Trophoblast cell (in vitro differentiated cells and primary cell): ENCODE measurements at regions not wholly inside any gene's neighbourhood (a gene's known extent, or its start where the extent isn't known, plus 50 kb on each side); places are given as distances from the start of the nearest gene placed in this dataset.

Experiments
- DNase-seq, 2 donors: peaks; one replicate each; pipeline ENCODE4 v3.0.0-alpha.2; 2016
- H2AFZ ChIP-seq: 2 replicates; pipeline ENCODE4 v1.6.1; 2013; ENCODE audit warnings: low read length, moderate library complexity, mild to moderate bottlenecking; ENCODE audit not compliant: insufficient read depth, poor library complexity
- H2AK5ac ChIP-seq: 2 replicates; pipeline ENCODE4 v1.6.1; 2013; ENCODE audit warnings: mild to moderate bottlenecking, low read length
- H2BK120ac ChIP-seq: 2 replicates; pipeline ENCODE4 v1.6.1; 2013; ENCODE audit warnings: low read length, mild to moderate bottlenecking, moderate library complexity; ENCODE audit not compliant: insufficient read depth, poor library complexity
- H2BK12ac ChIP-seq: 2 replicates; pipeline ENCODE4 v1.6.1; 2013; ENCODE audit warnings: mild to moderate bottlenecking, low read length, moderate library complexity
- H2BK5ac ChIP-seq: 2 replicates; pipeline ENCODE4 v1.6.1; 2013; ENCODE audit warnings: low read length, low read depth, moderate library complexity, mild to moderate bottlenecking; ENCODE audit not compliant: poor library complexity
- H3K14ac ChIP-seq: 2 replicates; pipeline ENCODE4 v1.6.1; 2013; ENCODE audit warnings: mild to moderate bottlenecking, low read length
- H3K18ac ChIP-seq: 2 replicates; pipeline ENCODE4 v1.6.1; 2013; ENCODE audit warnings: mild to moderate bottlenecking, low read length
- H3K23ac ChIP-seq: 2 replicates; pipeline ENCODE4 v1.6.1; 2013; ENCODE audit warnings: low read length
- H3K27ac ChIP-seq: 2 replicates; pipeline ENCODE4 v1.5.1; 2013; ENCODE audit warnings: low read depth, mild to moderate bottlenecking, inconsistent platforms, low read length, moderate library complexity
- H3K27me3 ChIP-seq: 2 replicates; pipeline ENCODE4 v1.6.1; 2013; ENCODE audit warnings: inconsistent platforms, mild to moderate bottlenecking, low read length, moderate library complexity; ENCODE audit not compliant: insufficient read depth
- H3K36me3 ChIP-seq, 2 experiments: 1 replicate in 1 of 2; 2 replicates in 1 of 2; pipeline ENCODE4 v1.6.1; 2013; ENCODE audit warnings: low read length in 2 of 2, mild to moderate bottlenecking in 2 of 2, moderate library complexity in 1 of 2; ENCODE audit not compliant: insufficient read depth in 2 of 2, control insufficient read depth in 1 of 2
- H3K4ac ChIP-seq: 2 replicates; pipeline ENCODE4 v1.6.1; 2013; ENCODE audit warnings: low read depth, mild to moderate bottlenecking, low read length, moderate library complexity
- H3K4me1 ChIP-seq, 2 experiments: 1 replicate in 1 of 2; 2 replicates in 1 of 2; pipeline ENCODE4 v1.6.1; 2013; ENCODE audit warnings: low read length in 2 of 2, mild to moderate bottlenecking in 2 of 2, moderate library complexity in 1 of 2; ENCODE audit not compliant: insufficient read depth in 2 of 2, control insufficient read depth in 1 of 2
- H3K4me2 ChIP-seq: 2 replicates; pipeline ENCODE4 v1.6.1; 2013; ENCODE audit warnings: inconsistent platforms, mild to moderate bottlenecking, low read length, moderate library complexity
- H3K4me3 ChIP-seq: 2 replicates; pipeline ENCODE4 v1.5.1; 2013; ENCODE audit warnings: mild to moderate bottlenecking, low read depth, low read length, inconsistent platforms
- H3K79me1 ChIP-seq: one replicate; pipeline ENCODE4 v1.6.1; 2013; ENCODE audit warnings: low read length
- H3K79me2 ChIP-seq: 2 replicates; pipeline ENCODE4 v1.6.1; 2013; ENCODE audit warnings: low read length, mild to moderate bottlenecking; ENCODE audit not compliant: control insufficient read depth, insufficient read depth, poor library complexity
- H3K9ac ChIP-seq: 2 replicates; pipeline ENCODE4 v1.6.1; 2013; ENCODE audit warnings: mild to moderate bottlenecking, low read length
- H3K9me3 ChIP-seq: 2 replicates; pipeline ENCODE4 v1.6.1; 2013; ENCODE audit warnings: low read depth, mild to moderate bottlenecking, control low read depth, inconsistent platforms, low read length; ENCODE audit not compliant: insufficient read depth
- H4K12ac ChIP-seq: 2 replicates; pipeline ENCODE4 v1.6.1; 2013; ENCODE audit warnings: low read depth, mild to moderate bottlenecking, low read length, moderate library complexity
- H4K8ac ChIP-seq: 2 replicates; pipeline ENCODE4 v1.6.1; 2013; ENCODE audit warnings: low read depth, mild to moderate bottlenecking, low read length, moderate library complexity
- H4K91ac ChIP-seq: one replicate; pipeline ENCODE4 v1.6.1; 2013; ENCODE audit warnings: low read depth, mild to moderate bottlenecking, low read length, moderate library complexity
- WGBS: extraction: QIAGEN DNeasy Blood & Tissue Kit; methylation state at CpG from one replicate; pipeline ENCODE4 v1.1.7; 2013; ENCODE audit warnings: missing lambda C conversion rate; ENCODE audit not compliant: insufficient read length, insufficient coverage; ENCODE audit errors: extremely low coverage; 5-methylcytosine and 5-hydroxymethylcytosine counted together

DNA sequence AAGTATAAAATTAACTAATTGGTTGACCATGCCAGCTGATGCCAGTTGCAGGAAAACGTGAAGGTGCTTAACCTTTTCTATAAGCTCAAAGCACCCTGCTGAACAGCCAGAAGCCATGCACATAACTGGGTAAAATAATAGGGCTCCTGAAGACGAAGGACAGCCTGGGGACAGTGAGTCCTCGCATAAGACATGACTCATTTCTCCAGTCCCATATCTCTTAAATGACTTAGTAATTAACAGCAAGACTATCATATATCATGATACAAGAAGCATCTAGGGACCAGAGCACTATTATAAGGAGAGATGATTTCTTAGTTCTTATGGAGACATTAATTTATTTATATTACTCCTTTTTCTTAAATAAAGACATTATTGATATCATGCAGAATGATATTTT is 100.5 kb upstream of the DOK6 start:
- no peak overlapping the region for H2BK5ac ChIP-seq
- no peak overlapping the region for H3K4ac ChIP-seq
- H2AFZ ChIP-seq, result no peak overlapping the region
- H4K12ac ChIP-seq, result no peak overlapping the region
- no peak overlapping the region for H3K14ac ChIP-seq
- WGBS, result no CpG with 5 or more reads among the region's 3 CpGs
- DNase-seq, result no peak
- H3K4me1 ChIP-seq, result no peaks in the 10 kb centered on the region
- no peak overlapping the region for H4K91ac ChIP-seq
- H3K36me3 ChIP-seq, result no peaks in the 10 kb centered on the region
- no peak overlapping the region for H2BK12ac ChIP-seq
- no peak overlapping the region for H3K23ac ChIP-seq
- H3K27ac ChIP-seq, result no peak overlapping the region
- no peak overlapping the region for H3K4me3 ChIP-seq
- H2BK120ac ChIP-seq, result no peak overlapping the region
- H3K9me3 ChIP-seq, result no peaks in the 10 kb centered on the region
- H3K79me1 ChIP-seq, result no peaks in the 10 kb centered on the region
- no peak overlapping the region for H2AK5ac ChIP-seq
- no peak overlapping the region for H3K18ac ChIP-seq
- no peaks in the 10 kb centered on the region for H3K79me2 ChIP-seq
- no peak overlapping the region for H3K4me2 ChIP-seq
- H4K8ac ChIP-seq, result no peak overlapping the region
- H3K9ac ChIP-seq, result no peak overlapping the region
- no peaks in the 10 kb centered on the region for H3K27me3 ChIP-seq

GRCh38 chr18:69308619-69309018 is 92.1 kb upstream of the DOK6 start:
- Histone ChIP-seq H4K12ac (no peak overlapping the region), H3K36me3 (no peaks in the 10 kb centered on the region), H3K18ac (no peak overlapping the region), H3K4me3 (no peak overlapping the region), H3K79me2 (no peaks in the 10 kb centered on the region), H4K91ac (no peak overlapping the region), H2BK12ac (no peak overlapping the region), H3K4me1 (no peaks in the 10 kb centered on the region), H2AFZ (no peak overlapping the region), H3K9me3 (no peaks in the 10 kb centered on the region), H2BK120ac (no peak overlapping the region), H3K9ac (no peak overlapping the region), H2AK5ac (no peak overlapping the region), H3K79me1 (no peaks in the 10 kb centered on the region), H3K4ac (no peak overlapping the region), H2BK5ac (no peak overlapping the region), H3K27ac (no peak overlapping the region), H3K27me3 (no peaks in the 10 kb centered on the region), H3K14ac (no peak overlapping the region), H3K4me2 (no peak overlapping the region), H4K8ac (no peak overlapping the region), H3K23ac (no peak overlapping the region)
- WGBS, result no CpG with 5 or more reads among the region's 2 CpGs
- DNase-seq, result no peak

GRCh38 chr18:69326094-69326493 is 74.6 kb upstream of the DOK6 start:
- H3K4ac ChIP-seq, result no peak overlapping the region
- no peak overlapping the region for H3K9ac ChIP-seq
- no peak overlapping the region for H3K23ac ChIP-seq
- no peak overlapping the region for H2BK120ac ChIP-seq
- no peaks in the 10 kb centered on the region for H3K4me1 ChIP-seq
- no peak overlapping the region for H2BK12ac ChIP-seq
- no peaks in the 10 kb centered on the region for H3K79me1 ChIP-seq
- H3K4me3 ChIP-seq, result no peak overlapping the region
- H4K8ac ChIP-seq, result no peak overlapping the region
- H3K79me2 ChIP-seq, result no peaks in the 10 kb centered on the region
- H3K27ac ChIP-seq, result no peak overlapping the region
- no peak overlapping the region for H2AFZ ChIP-seq
- no peak overlapping the region for H4K91ac ChIP-seq
- H3K18ac ChIP-seq, result no peak overlapping the region
- no peaks in the 10 kb centered on the region for H3K27me3 ChIP-seq
- peak in 1 of 2 donors; percentile 52 for DNase-seq
- no peak overlapping the region for H2BK5ac ChIP-seq
- H3K36me3 ChIP-seq, result no peaks in the 10 kb centered on the region
- H3K9me3 ChIP-seq, result peaks cover 2% of the 10 kb centered on the region
- no peak overlapping the region for H4K12ac ChIP-seq
- no peak overlapping the region for H3K14ac ChIP-seq
- no peak overlapping the region for H3K4me2 ChIP-seq
- H2AK5ac ChIP-seq, result no peak overlapping the region

- Histone ChIP-seq H3K4ac (no peak overlapping the region), H3K36me3 (no peaks in the 10 kb centered on the region), H3K14ac (no peak overlapping the region), H3K27me3 (no peaks in the 10 kb centered on the region), H3K23ac (no peak overlapping the region), H2AK5ac (no peak overlapping the region), H2BK120ac (no peak overlapping the region), H2BK12ac (no peak overlapping the region), H4K12ac (no peak overlapping the region), H2AFZ (no peak overlapping the region), H3K27ac (no peak overlapping the region), H2BK5ac (no peak overlapping the region), H3K79me2 (no peaks in the 10 kb centered on the region), H3K4me3 (no peak overlapping the region), H3K79me1 (no peaks in the 10 kb centered on the region), H3K4me2 (no peak overlapping the region), H3K9me3 (peaks cover 2% of the 10 kb centered on the region), H4K8ac (no peak overlapping the region), H3K18ac (no peak overlapping the region), H4K91ac (no peak overlapping the region), H3K4me1 (no peaks in the 10 kb centered on the region), H3K9ac (no peak overlapping the region)
- DNase-seq, result no peak
- WGBS, result no CpG with 5 or more reads among the region's 13 CpGs
Observed at GRCh38 chr18:69328086-69328485, 72.6 kb upstream of the DOK6 start.
